Kasumi-1 (cell line): ENCODE measurements at regions not wholly inside any gene's neighbourhood (a gene's known extent, or its start where the extent isn't known, plus 50 kb on each side); places are given as distances from the start of the nearest gene placed in this dataset.
A peak's percentile ranks its signal among the peaks of the same experiment; 100 is the strongest.
"Not testable (repeated sequence)": the region's sequence is repeated elsewhere in the genome, so short reads cannot be mapped to it uniquely, and the experiment has no call there.

Experiments
- DNase-seq, 2 experiments: peaks; one replicate each; lab custom pipeline; 2025; lab: John Stamatoyannopoulos, UW

- peak; percentile 7 to 21 for DNase-seq
These were observed 465.9 kb upstream of the ERCC4 start for GRCh38 chr16:13453938-13454553.

GRCh38 chr16:13463619-13464018 is 456.3 kb upstream of the ERCC4 start:
- no peak for DNase-seq

GRCh38 chr16:13471036-13471435 is 448.9 kb upstream of the ERCC4 start:
- DNase-seq, result no peak

GRCh38 chr16:13478991-13479390 is 441.0 kb upstream of the ERCC4 start:
- no peak for DNase-seq

GRCh38 chr16:13479549-13479948 is 440.4 kb upstream of the ERCC4 start:
- DNase-seq, result no peak

- no peak for DNase-seq
These were observed 439.2 kb upstream of the ERCC4 start for GRCh38 chr16:13480801-13481200.

GRCh38 chr16:13483121-13483520 is 436.8 kb upstream of the ERCC4 start:
- no peak for DNase-seq

GRCh38 chr16:13489416-13489815 is 430.5 kb upstream of the ERCC4 start:
- not testable (repeated sequence) for DNase-seq

- no peak for DNase-seq
These were observed 427.9 kb upstream of the ERCC4 start for GRCh38 chr16:13492046-13492445.

GRCh38 chr16:13503960-13504635 is 415.9 kb upstream of the ERCC4 start:
- no peak for DNase-seq

GRCh38 chr16:13507530-13507929 is 412.4 kb upstream of the ERCC4 start:
- no peak for DNase-seq

GRCh38 chr16:13510425-13511151 is 409.4 kb upstream of the ERCC4 start:
- DNase-seq, result no peak

GRCh38 chr16:13517841-13518240 is 402.1 kb upstream of the ERCC4 start:
- no peak for DNase-seq

- DNase-seq, result no peak
These were observed 400.1 kb upstream of the ERCC4 start for GRCh38 chr16:13519871-13520270.

GRCh38 chr16:13521356-13521755 is 398.6 kb upstream of the ERCC4 start:
- DNase-seq, result no peak

- DNase-seq, result no peak
These were observed 392.6 kb upstream of the ERCC4 start for GRCh38 chr16:13527332-13527731.

GRCh38 chr16:13528691-13529090 is 391.3 kb upstream of the ERCC4 start:
- no peak for DNase-seq

- DNase-seq, result no peak
These were observed 390.6 kb upstream of the ERCC4 start for GRCh38 chr16:13529193-13529982.

- DNase-seq, result no peak
These were observed 379.2 kb upstream of the ERCC4 start for GRCh38 chr16:13540771-13541170.

GRCh38 chr16:13542284-13542683 is 377.7 kb upstream of the ERCC4 start:
- DNase-seq, result no peak

- DNase-seq, result no peak
These were observed 376.1 kb upstream of the ERCC4 start for GRCh38 chr16:13543850-13544249.

GRCh38 chr16:13545271-13545670 is 374.7 kb upstream of the ERCC4 start:
- DNase-seq, result no peak
